Hepatocyte (in vitro differentiated cells): ENCODE measurements at regions not wholly inside any gene's neighbourhood (a gene's known extent, or its start where the extent isn't known, plus 50 kb on each side); places are given as distances from the start of the nearest gene placed in this dataset.

Source experiments
- DNase-seq: peaks from one replicate; pipeline ENCODE4 v3.0.0-alpha.2; 2016; ENCODE audit warnings: low spot score
- H2AFZ ChIP-seq: fragments of 200-600 bp; sonication (generic); 2 replicates; pipeline ENCODE4 v1.6.0; 2016; ENCODE audit warnings: antibody characterized with exemption, mild to moderate bottlenecking
- H3K27ac ChIP-seq: fragments of 200-600 bp; sonication (generic); 2 replicates; pipeline ENCODE4 v1.5.1; 2016; ENCODE audit warnings: mild to moderate bottlenecking
- H3K27me3 ChIP-seq: fragments of 200-600 bp; sonication (generic); 2 replicates; pipeline ENCODE4 v1.6.1; 2016
- H3K36me3 ChIP-seq: fragments of 200-600 bp; sonication (generic); replicated peaks from 2 replicates; pipeline ENCODE4 v1.5.1; 2016; ENCODE audit warnings: low read depth; ENCODE audit not compliant: insufficient read depth
- H3K4me1 ChIP-seq: fragments of 200-600 bp; sonication (generic); 2 replicates; pipeline ENCODE4 v1.5.1; 2016; ENCODE audit warnings: mild to moderate bottlenecking, moderate library complexity; ENCODE audit not compliant: insufficient read depth
- H3K4me2 ChIP-seq: fragments of 200-600 bp; sonication (generic); 2 replicates; pipeline ENCODE4 v1.6.0; 2016
- H3K4me3 ChIP-seq: fragments of 200-600 bp; sonication (generic); 2 replicates; pipeline ENCODE4 v1.5.1; 2016; ENCODE audit warnings: mild to moderate bottlenecking
- H3K79me2 ChIP-seq: fragments of 200-600 bp; sonication (generic); 2 replicates; pipeline ENCODE4 v1.6.0; 2017; ENCODE audit warnings: mild to moderate bottlenecking
- H3K9me2 ChIP-seq: fragments of 200-600 bp; sonication (generic); replicated peaks from 2 replicates; pipeline ENCODE4 v1.6.0; 2017; ENCODE audit warnings: mild to moderate bottlenecking; ENCODE audit not compliant: insufficient read depth
- H3K9me3 ChIP-seq: fragments of 200-600 bp; sonication (generic); 2 replicates; pipeline ENCODE4 v1.5.1; 2016; ENCODE audit warnings: low read depth, mild to moderate bottlenecking
- H4K20me1 ChIP-seq: fragments of 200-600 bp; sonication (generic); 2 replicates; pipeline ENCODE4 v1.6.0; 2016; ENCODE audit warnings: mild to moderate bottlenecking; ENCODE audit not compliant: insufficient read depth, poor library complexity, severe bottlenecking
- CTCF ChIP-seq: fragments of 200-600 bp; sonication (generic); IDR thresholded peaks from 2 replicates; pipeline ENCODE4 v1.5.1; 2016; ENCODE audit warnings: antibody characterized with exemption, mild to moderate bottlenecking; ENCODE audit not compliant: poor library complexity
- EZH2 ChIP-seq: fragments of 200-600 bp; sonication (generic); IDR thresholded peaks from 2 replicates; pipeline ENCODE4 v1.6.1; 2016; ENCODE audit warnings: antibody characterized with exemption, mild to moderate bottlenecking, borderline replicate concordance
- EZH2phosphoT487 ChIP-seq: fragments of 200-600 bp; sonication (generic); IDR thresholded peaks from one replicate; pipeline ENCODE4 v1.6.1; 2018; ENCODE audit warnings: antibody characterized with exemption, mild to moderate bottlenecking, low read depth, moderate library complexity; ENCODE audit not compliant: unreplicated experiment, severe bottlenecking
- WGBS: methylation state at CpG from one replicate; pipeline ENCODE4 v1.1.6; 2016; ENCODE audit warnings: low lambda C conversion rate; ENCODE audit errors: missing lambda C conversion rate; 5-methylcytosine and 5-hydroxymethylcytosine counted together

DNA sequence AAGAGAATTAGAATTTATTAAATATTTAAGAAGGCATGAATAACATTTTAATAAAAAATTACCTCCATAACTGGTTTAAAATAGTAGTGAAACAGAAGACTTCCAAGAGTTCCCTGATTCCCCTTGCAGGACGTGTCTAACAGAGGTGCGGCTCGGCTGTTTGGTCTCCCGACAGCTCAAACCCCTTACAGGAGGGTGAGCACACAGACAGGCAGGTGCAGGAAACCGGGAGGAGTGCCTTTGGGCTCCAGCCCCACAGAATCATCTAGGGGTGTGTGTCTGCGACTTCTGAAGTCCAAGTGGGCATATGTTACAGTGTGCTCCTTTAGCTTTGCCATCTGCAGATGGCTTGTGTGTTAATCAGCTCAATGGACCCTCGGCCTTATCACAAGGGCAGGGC, 88.1 kb upstream of the CCSER1 start:
- H3K36me3 ChIP-seq: no peaks in the 10 kb centered on the region
- H3K9me3 ChIP-seq: no peaks in the 10 kb centered on the region
- H3K27me3 ChIP-seq: no peaks in the 10 kb centered on the region
- H3K4me2 ChIP-seq: no peak overlapping the region
- no peaks in the 10 kb centered on the region for H3K79me2 ChIP-seq
- H2AFZ ChIP-seq: no peak overlapping the region
- DNase-seq: no peak
- no peaks in the 10 kb centered on the region for H3K9me2 ChIP-seq
- 88% methylated on average over 7 of the region's 7 CpGs for WGBS
- H3K4me3 ChIP-seq: no peak overlapping the region
- H4K20me1 ChIP-seq: no peaks in the 10 kb centered on the region
- no peak overlapping the region for H3K27ac ChIP-seq
- no peak for TF ChIP-seq EZH2
- no peak for TF ChIP-seq EZH2phosphoT487
- TF ChIP-seq CTCF: no peak
- H3K4me1 ChIP-seq: no peaks in the 10 kb centered on the region

GRCh38 chr4:90051999-90052398, 75.2 kb upstream of the CCSER1 start:
- Histone ChIP-seq H3K9me3 (no peaks in the 10 kb centered on the region), H3K79me2 (no peaks in the 10 kb centered on the region), H3K27ac (no peak overlapping the region), H3K9me2 (no peaks in the 10 kb centered on the region), H3K27me3 (no peaks in the 10 kb centered on the region), H3K4me3 (no peak overlapping the region), H2AFZ (no peak overlapping the region), H3K4me1 (no peaks in the 10 kb centered on the region), H3K36me3 (no peaks in the 10 kb centered on the region), H3K4me2 (no peak overlapping the region), H4K20me1 (no peaks in the 10 kb centered on the region)
- 95% methylated on average over 3 of the region's 3 CpGs for WGBS
- no peak for TF ChIP-seq EZH2
- no peak for TF ChIP-seq EZH2phosphoT487
- no peak for TF ChIP-seq CTCF
- DNase-seq: no peak

DNA sequence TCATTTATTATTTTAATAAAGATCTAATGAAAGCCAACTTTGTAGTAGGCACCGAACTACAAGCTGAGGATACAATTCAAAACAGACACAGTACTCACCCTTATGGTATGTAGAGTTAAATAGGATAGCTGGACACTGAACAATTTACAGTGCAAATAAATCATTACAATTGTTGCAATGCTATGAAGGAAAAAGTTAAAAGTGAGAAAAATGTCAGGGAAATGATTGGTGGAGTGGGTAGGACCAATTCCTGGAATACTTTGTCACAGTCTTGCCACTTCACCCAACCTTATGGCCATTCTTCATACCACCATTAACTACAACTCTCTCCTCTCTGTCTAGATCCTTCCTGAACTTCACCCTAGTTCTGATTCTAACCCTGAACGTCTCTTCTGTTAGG, 70.1 kb upstream of the CCSER1 start:
- no peak for TF ChIP-seq CTCF
- no peak for TF ChIP-seq EZH2
- TF ChIP-seq EZH2phosphoT487: no peak
- 78% methylated on average over 2 of the region's 2 CpGs for WGBS
- H2AFZ ChIP-seq: no peak overlapping the region
- H3K4me2 ChIP-seq: no peak overlapping the region
- H3K9me2 ChIP-seq: no peaks in the 10 kb centered on the region
- no peak overlapping the region for H3K4me3 ChIP-seq
- no peaks in the 10 kb centered on the region for H3K4me1 ChIP-seq
- DNase-seq: no peak
- no peak overlapping the region for H3K27ac ChIP-seq
- H3K36me3 ChIP-seq: no peaks in the 10 kb centered on the region
- no peaks in the 10 kb centered on the region for H3K79me2 ChIP-seq
- H4K20me1 ChIP-seq: no peaks in the 10 kb centered on the region
- no peaks in the 10 kb centered on the region for H3K9me3 ChIP-seq
- no peaks in the 10 kb centered on the region for H3K27me3 ChIP-seq

DNA sequence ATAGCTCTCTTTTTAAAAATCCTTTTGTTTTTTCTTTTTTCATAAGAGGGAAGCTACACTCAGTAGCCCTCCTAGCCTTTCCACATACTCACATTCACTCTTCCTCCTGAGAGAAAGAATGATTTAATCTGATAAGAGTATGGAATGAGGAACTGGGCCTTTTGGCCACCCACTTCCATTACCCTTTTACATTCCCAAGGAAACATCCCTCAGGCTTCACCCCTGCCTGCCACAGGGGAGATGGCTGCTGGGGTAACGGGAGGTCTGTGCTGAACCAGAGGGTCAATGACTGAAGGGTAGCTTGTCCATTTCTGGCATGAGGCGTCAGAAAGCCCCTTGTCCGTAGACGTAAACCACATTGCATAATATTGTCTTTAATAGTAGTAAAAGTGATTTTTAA, 67.2 kb upstream of the CCSER1 start:
- DNase-seq: no peak
- Histone ChIP-seq H3K27ac (no peak overlapping the region), H2AFZ (no peak overlapping the region), H4K20me1 (no peaks in the 10 kb centered on the region), H3K9me3 (no peaks in the 10 kb centered on the region), H3K79me2 (no peaks in the 10 kb centered on the region), H3K4me1 (no peaks in the 10 kb centered on the region), H3K4me2 (no peak overlapping the region), H3K36me3 (no peaks in the 10 kb centered on the region), H3K9me2 (no peaks in the 10 kb centered on the region), H3K4me3 (no peak overlapping the region), H3K27me3 (no peaks in the 10 kb centered on the region)
- TF ChIP-seq CTCF (no peak), EZH2 (no peak), EZH2phosphoT487 (no peak)
- WGBS: 80% methylated on average over 4 of the region's 4 CpGs
